BE2C (cell line): ENCODE measurements at regions not wholly inside any gene's neighbourhood (a gene's known extent, or its start where the extent isn't known, plus 50 kb on each side); places are given as distances from the start of the nearest gene placed in this dataset.

Experiments
- DNase-seq: peaks from one replicate; pipeline ENCODE4 v3.0.0-alpha.2; 2020
- H3K27me3 ChIP-seq: fragments of 250-450 bp; sonication (Bioruptor Pico); 2 replicates; pipeline ENCODE4 v1.5.1; 2020; ENCODE audit warnings: mild to moderate bottlenecking
- H3K36me3 ChIP-seq: fragments of 250-450 bp; sonication (Bioruptor Pico); 2 replicates; pipeline ENCODE4 v1.5.1; 2020; ENCODE audit warnings: mild to moderate bottlenecking
- H3K4me1 ChIP-seq: fragments of 250-450 bp; sonication (Bioruptor Pico); 2 replicates; pipeline ENCODE4 v1.5.1; 2020
- H3K4me3 ChIP-seq: 2 replicates; pipeline ENCODE4 v1.5.1; 2011; ENCODE audit warnings: low read depth, low read length
- H3K9me3 ChIP-seq: fragments of 250-450 bp; sonication (Bioruptor Pico); 2 replicates; pipeline ENCODE4 v1.5.1; 2020
- CTCF ChIP-seq: IDR thresholded peaks from 2 replicates; pipeline ENCODE4 v1.5.1; 2012; ENCODE audit warnings: mild to moderate bottlenecking, low read depth, low read length

GRCh38 chr10:117911684-117912083 is 135.1 kb downstream of the RAB11FIP2 start:
- H3K4me1 ChIP-seq: no peaks in the 10 kb centered on the region
- peaks cover 3% of the 10 kb centered on the region; the same call in 1 of the 2 replicates for H3K27me3 ChIP-seq
- H3K9me3 ChIP-seq: no peaks in the 10 kb centered on the region
- no peaks in the 10 kb centered on the region for H3K36me3 ChIP-seq
- no peak overlapping the region for H3K4me3 ChIP-seq
- DNase-seq: no peak
- TF ChIP-seq CTCF: no peak

- H3K4me1 ChIP-seq: no peaks in the 10 kb centered on the region
- H3K27me3 ChIP-seq: no peaks in the 10 kb centered on the region; the same call in 1 of the 2 replicates
- no peak overlapping the region for H3K4me3 ChIP-seq
- no peaks in the 10 kb centered on the region for H3K9me3 ChIP-seq
- no peak for DNase-seq
- no peaks in the 10 kb centered on the region for H3K36me3 ChIP-seq
- TF ChIP-seq CTCF: no peak
These were observed 132.4 kb downstream of the RAB11FIP2 start for GRCh38 chr10:117914334-117914733.

DNA sequence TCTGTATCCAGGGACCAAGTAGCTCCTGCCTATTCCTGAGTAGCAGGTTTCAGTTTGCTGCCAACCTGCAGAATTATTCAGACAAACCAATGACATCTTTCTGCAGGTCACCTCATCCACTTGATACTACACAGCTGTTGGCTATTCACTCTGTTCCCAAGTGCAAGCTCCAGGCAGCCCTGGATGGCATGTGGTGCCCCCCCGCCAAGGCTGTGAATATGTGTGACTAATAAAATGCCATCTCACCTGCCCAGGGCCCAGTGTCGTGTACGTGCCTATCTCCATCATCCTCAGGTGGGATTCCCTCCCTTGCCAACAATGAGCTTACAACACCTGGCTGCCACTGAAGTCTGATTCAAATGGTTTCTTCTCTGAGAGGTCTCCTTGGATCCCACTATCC is 125.8 kb downstream of the RAB11FIP2 start:
- DNase-seq: no peak
- no peaks in the 10 kb centered on the region for H3K4me1 ChIP-seq
- TF ChIP-seq CTCF: no peak
- peaks cover 7% of the 10 kb centered on the region for H3K27me3 ChIP-seq
- no peak overlapping the region for H3K4me3 ChIP-seq
- H3K9me3 ChIP-seq: no peaks in the 10 kb centered on the region
- no peaks in the 10 kb centered on the region for H3K36me3 ChIP-seq

GRCh38 chr10:117921421-117921820 is 125.3 kb downstream of the RAB11FIP2 start:
- no peaks in the 10 kb centered on the region for H3K4me1 ChIP-seq

GRCh38 chr10:117924820-117925219 is 121.9 kb downstream of the RAB11FIP2 start:
- no peak for DNase-seq
- TF ChIP-seq CTCF: no peak

More at GRCh38 chr10:117921421-117921820, 125.3 kb downstream of the RAB11FIP2 start:
- Histone ChIP-seq H3K4me3 (no peak overlapping the region), H3K27me3 (peaks cover 7% of the 10 kb centered on the region), H3K36me3 (no peaks in the 10 kb centered on the region), H3K9me3 (no peaks in the 10 kb centered on the region)
- no peak for DNase-seq
- no peak for TF ChIP-seq CTCF

DNA sequence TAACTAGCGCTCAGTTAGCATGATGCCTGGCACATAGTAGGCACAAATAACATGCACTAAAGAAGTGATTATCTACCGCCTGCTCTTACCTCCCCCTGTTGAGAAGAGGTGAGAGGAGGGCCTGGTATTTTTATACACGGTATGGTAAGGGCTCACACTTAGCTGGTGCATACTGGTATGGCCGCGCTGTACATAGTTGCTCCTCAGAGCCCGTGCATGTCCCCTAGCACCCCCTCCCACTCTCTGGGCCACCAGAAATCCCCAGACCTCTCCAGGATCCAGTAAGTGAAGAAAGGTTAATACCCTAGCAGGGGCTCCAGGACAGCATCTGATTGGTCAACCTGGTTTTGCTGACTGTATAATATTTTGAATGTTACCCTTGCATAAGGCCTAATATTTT is 121.4 kb downstream of the RAB11FIP2 start:
- TF ChIP-seq CTCF: no peak
- Histone ChIP-seq H3K4me1 (no peaks in the 10 kb centered on the region), H3K27me3 (peaks cover 4% of the 10 kb centered on the region; the same call in 1 of the 2 replicates)

More at GRCh38 chr10:117924820-117925219, 121.9 kb downstream of the RAB11FIP2 start:
- Histone ChIP-seq H3K4me1 (no peaks in the 10 kb centered on the region), H3K4me3 (no peak overlapping the region), H3K9me3 (no peaks in the 10 kb centered on the region), H3K36me3 (no peaks in the 10 kb centered on the region), H3K27me3 (peaks cover 7% of the 10 kb centered on the region; the same call in 1 of the 2 replicates)

More for the DNA sequence above, 121.4 kb downstream of the RAB11FIP2 start:
- H3K36me3 ChIP-seq: no peaks in the 10 kb centered on the region
- no peak overlapping the region for H3K4me3 ChIP-seq
- DNase-seq: no peak
- no peaks in the 10 kb centered on the region for H3K9me3 ChIP-seq
